GM12878 (cell line): ENCODE measurements at regions not wholly inside any gene's neighbourhood (a gene's known extent, or its start where the extent isn't known, plus 50 kb on each side); places are given as distances from the start of the nearest gene placed in this dataset.

Experiments used
- CBFB ChIP-seq: IDR thresholded peaks from 2 replicates; pipeline ENCODE4 v1.6.1; 2016; ENCODE audit warnings: antibody characterized with exemption, low read depth
- CEBPB ChIP-seq, 2 experiments: fragments of 150-350 bp in 1 of 2; IDR thresholded peaks; 2 replicates each; pipeline ENCODE4 v1.6.1; 2012 to 2014; ENCODE audit warnings: low read depth in 2 of 2, low read length in 2 of 2, borderline replicate concordance in 1 of 2, inconsistent platforms in 1 of 2
- CTCF ChIP-seq, 3 experiments: IDR thresholded peaks in 2 of 3; conservative IDR thresholded peaks in 1 of 3; 2 replicates each; pipeline ENCODE4 v1.5.1; 2011; ENCODE audit warnings: low read depth in 3 of 3, low read length in 3 of 3, mild to moderate bottlenecking in 3 of 3, control low read depth in 2 of 3, moderate library complexity in 2 of 3, inconsistent platforms in 1 of 3, mixed read lengths in 1 of 3; ENCODE audit not compliant: control insufficient read depth in 2 of 3, insufficient read depth in 1 of 3; ENCODE audit errors: extremely low read depth in 1 of 3
- DPF2 ChIP-seq: fragments of 450-650 bp; IDR thresholded peaks from 2 replicates; pipeline ENCODE4 v1.6.1; 2017; ENCODE audit warnings: mild to moderate bottlenecking
- NFYB ChIP-seq: IDR thresholded peaks from 2 replicates; pipeline ENCODE4 v1.6.1; 2011; ENCODE audit warnings: low read depth, mild to moderate bottlenecking, low read length, improper control_type of control experiment, moderate library complexity; ENCODE audit not compliant: insufficient read depth
- SRF ChIP-seq, 2 experiments: IDR thresholded peaks; 2 replicates each; pipeline ENCODE4 v1.6.1; 2011; ENCODE audit warnings: low read depth in 2 of 2, low read length in 2 of 2, mild to moderate bottlenecking in 1 of 2, moderate library complexity in 1 of 2
- TCF12 ChIP-seq: IDR thresholded peaks from 2 replicates; pipeline ENCODE4 v1.6.1; 2011; ENCODE audit warnings: low read depth, mild to moderate bottlenecking, low read length
- TF ChIP-seq, protein P1 (sequence below): fragments of 450-650 bp; IDR thresholded peaks from 2 replicates; pipeline ENCODE4 v1.6.1; 2014; ENCODE audit warnings: mild to moderate bottlenecking
- TF ChIP-seq, protein P2 (sequence below): fragments of 150-350 bp; IDR thresholded peaks from 2 replicates; pipeline ENCODE4 v1.6.1; 2016; ENCODE audit warnings: low read depth, low read length

DNA sequence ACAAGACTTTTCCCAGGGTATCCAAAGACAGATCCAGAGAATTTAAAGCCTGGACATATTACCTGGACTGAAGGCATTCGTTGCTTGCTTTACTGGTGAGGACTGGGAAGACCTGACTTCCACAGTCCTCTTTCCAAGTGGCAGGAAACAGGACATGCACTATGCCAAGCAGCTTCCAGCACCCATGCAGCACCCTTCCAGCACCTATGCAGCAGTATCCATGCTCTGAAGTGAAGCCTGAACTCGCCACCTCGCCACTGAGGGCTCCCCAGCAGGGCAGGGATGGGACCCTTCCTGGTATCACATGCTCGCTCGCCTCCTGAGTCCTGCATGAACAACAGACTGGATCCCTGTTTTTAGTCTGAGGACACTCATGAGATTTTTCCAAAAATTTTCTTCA lies 189.9 kb upstream of the KLF14 start:
- TF ChIP-seq, protein P1, sequence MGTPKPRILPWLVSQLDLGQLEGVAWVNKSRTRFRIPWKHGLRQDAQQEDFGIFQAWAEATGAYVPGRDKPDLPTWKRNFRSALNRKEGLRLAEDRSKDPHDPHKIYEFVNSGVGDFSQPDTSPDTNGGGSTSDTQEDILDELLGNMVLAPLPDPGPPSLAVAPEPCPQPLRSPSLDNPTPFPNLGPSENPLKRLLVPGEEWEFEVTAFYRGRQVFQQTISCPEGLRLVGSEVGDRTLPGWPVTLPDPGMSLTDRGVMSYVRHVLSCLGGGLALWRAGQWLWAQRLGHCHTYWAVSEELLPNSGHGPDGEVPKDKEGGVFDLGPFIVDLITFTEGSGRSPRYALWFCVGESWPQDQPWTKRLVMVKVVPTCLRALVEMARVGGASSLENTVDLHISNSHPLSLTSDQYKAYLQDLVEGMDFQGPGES, result no peak
- TF ChIP-seq TCF12 (no peak), DPF2 (no peak), CBFB (no peak), CTCF (IDR thresholded peaks at IDR 0.05 in 2 of 3, conservative IDR thresholded peaks at IDR 0.05 in 1 of 3; ENCODE audit: control insufficient read depth in 2 of 3, extremely low read depth in 1 of 3, insufficient read depth in 1 of 3, low read depth in 3 of 3, low read length in 3 of 3) (no peak), CEBPB (IDR thresholded peaks at IDR 0.05; ENCODE audit: borderline replicate concordance in 1 of 2, low read depth in 2 of 2, low read length in 2 of 2) (no peak), SRF (IDR thresholded peaks at IDR 0.05; ENCODE audit: low read depth in 2 of 2, low read length in 2 of 2) (no peak), NFYB (no peak)
- TF ChIP-seq, protein P2, sequence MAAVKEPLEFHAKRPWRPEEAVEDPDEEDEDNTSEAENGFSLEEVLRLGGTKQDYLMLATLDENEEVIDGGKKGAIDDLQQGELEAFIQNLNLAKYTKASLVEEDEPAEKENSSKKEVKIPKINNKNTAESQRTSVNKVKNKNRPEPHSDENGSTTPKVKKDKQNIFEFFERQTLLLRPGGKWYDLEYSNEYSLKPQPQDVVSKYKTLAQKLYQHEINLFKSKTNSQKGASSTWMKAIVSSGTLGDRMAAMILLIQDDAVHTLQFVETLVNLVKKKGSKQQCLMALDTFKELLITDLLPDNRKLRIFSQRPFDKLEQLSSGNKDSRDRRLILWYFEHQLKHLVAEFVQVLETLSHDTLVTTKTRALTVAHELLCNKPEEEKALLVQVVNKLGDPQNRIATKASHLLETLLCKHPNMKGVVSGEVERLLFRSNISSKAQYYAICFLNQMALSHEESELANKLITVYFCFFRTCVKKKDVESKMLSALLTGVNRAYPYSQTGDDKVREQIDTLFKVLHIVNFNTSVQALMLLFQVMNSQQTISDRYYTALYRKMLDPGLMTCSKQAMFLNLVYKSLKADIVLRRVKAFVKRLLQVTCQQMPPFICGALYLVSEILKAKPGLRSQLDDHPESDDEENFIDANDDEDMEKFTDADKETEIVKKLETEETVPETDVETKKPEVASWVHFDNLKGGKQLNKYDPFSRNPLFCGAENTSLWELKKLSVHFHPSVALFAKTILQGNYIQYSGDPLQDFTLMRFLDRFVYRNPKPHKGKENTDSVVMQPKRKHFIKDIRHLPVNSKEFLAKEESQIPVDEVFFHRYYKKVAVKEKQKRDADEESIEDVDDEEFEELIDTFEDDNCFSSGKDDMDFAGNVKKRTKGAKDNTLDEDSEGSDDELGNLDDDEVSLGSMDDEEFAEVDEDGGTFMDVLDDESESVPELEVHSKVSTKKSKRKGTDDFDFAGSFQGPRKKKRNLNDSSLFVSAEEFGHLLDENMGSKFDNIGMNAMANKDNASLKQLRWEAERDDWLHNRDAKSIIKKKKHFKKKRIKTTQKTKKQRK, result no peak
